Ishikawa (cell line): ENCODE measurements at regions not wholly inside any gene's neighbourhood (a gene's known extent, or its start where the extent isn't known, plus 50 kb on each side); places are given as distances from the start of the nearest gene placed in this dataset.

Experiments used
- RAD21 ChIP-seq: IDR thresholded peaks from 2 replicates; pipeline ENCODE4 v1.6.1; 2012; ENCODE audit warnings: low read depth
- TAF1 ChIP-seq: IDR thresholded peaks from 2 replicates; pipeline ENCODE4 v1.6.1; 2012; ENCODE audit warnings: low read depth, mild to moderate bottlenecking

- TF ChIP-seq TAF1 = no peak
- no peak for TF ChIP-seq RAD21
Observed at GRCh38 chr10:106508950-106509349, 655.6 kb downstream of the SORCS1 start.
